ENCODE measurements at regions not wholly inside any gene's neighbourhood (a gene's known extent, or its start where the extent isn't known, plus 50 kb on each side); places are given as distances from the start of the nearest gene placed in this dataset.

- DNase-seq (ENCODE audit: low read depth in 1 of 2, low spot score in 1 of 2): no peak
- Histone ChIP-seq H3K27ac (replicated peaks) (no peak overlapping the region), H3K4me3 (replicated peaks; ENCODE audit: insufficient read depth, low read length) (no peak overlapping the region)
Measured at GRCh38 chr21:26377111-26377694, 195.9 kb downstream of the CYYR1 start.

DNA sequence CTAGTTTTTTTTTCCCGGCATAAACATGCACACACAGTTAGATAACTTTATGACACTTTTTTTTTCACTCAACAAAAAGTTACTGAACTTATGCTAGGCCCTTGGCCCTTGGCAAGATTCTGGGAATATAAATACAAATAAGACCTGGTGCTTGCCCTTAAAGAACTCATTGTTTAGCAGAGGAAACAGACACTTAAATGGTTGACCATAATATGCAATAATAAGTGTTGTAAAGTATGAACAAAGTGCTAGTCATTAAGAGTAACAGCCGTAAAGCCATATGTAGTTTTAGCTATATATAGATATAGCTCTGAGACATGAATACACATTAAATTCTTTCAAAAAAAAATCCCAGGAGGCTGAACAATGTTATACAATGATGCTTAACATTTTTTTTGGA, 198.3 kb downstream of the CYYR1 start:
- TF ChIP-seq GABPA (IDR thresholded peaks at IDR 0.05; ENCODE audit: low read depth) (no peak), POLR2AphosphoS5 (IDR thresholded peaks at IDR 0.05; ENCODE audit: low read depth) (no peak), SPI1 (IDR thresholded peaks at IDR 0.05; ENCODE audit: borderline replicate concordance, low read depth) (no peak), CTCF (IDR thresholded peaks at IDR 0.05; ENCODE audit: insufficient read depth, low read length) (no peak)
- TF ChIP-seq, protein P1, sequence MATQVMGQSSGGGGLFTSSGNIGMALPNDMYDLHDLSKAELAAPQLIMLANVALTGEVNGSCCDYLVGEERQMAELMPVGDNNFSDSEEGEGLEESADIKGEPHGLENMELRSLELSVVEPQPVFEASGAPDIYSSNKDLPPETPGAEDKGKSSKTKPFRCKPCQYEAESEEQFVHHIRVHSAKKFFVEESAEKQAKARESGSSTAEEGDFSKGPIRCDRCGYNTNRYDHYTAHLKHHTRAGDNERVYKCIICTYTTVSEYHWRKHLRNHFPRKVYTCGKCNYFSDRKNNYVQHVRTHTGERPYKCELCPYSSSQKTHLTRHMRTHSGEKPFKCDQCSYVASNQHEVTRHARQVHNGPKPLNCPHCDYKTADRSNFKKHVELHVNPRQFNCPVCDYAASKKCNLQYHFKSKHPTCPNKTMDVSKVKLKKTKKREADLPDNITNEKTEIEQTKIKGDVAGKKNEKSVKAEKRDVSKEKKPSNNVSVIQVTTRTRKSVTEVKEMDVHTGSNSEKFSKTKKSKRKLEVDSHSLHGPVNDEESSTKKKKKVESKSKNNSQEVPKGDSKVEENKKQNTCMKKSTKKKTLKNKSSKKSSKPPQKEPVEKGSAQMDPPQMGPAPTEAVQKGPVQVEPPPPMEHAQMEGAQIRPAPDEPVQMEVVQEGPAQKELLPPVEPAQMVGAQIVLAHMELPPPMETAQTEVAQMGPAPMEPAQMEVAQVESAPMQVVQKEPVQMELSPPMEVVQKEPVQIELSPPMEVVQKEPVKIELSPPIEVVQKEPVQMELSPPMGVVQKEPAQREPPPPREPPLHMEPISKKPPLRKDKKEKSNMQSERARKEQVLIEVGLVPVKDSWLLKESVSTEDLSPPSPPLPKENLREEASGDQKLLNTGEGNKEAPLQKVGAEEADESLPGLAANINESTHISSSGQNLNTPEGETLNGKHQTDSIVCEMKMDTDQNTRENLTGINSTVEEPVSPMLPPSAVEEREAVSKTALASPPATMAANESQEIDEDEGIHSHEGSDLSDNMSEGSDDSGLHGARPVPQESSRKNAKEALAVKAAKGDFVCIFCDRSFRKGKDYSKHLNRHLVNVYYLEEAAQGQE (IDR thresholded peaks at IDR 0.05; ENCODE audit: insufficient replicate concordance, low read depth): no peak
- DNase-seq (ENCODE audit: low read depth in 1 of 2, low spot score in 1 of 2): no peak

More at GRCh38 chr21:26377111-26377694, 195.9 kb downstream of the CYYR1 start:
- TF ChIP-seq CTCF (IDR thresholded peaks at IDR 0.05; ENCODE audit: insufficient read depth, low read length): no peak
- TF ChIP-seq, protein P1 (IDR thresholded peaks at IDR 0.05; ENCODE audit: insufficient replicate concordance, low read depth): no peak
- no peak for TF ChIP-seq POLR2AphosphoS5 (IDR thresholded peaks at IDR 0.05; ENCODE audit: low read depth)
- no peak for TF ChIP-seq GABPA (IDR thresholded peaks at IDR 0.05; ENCODE audit: low read depth)
- TF ChIP-seq SPI1 (IDR thresholded peaks at IDR 0.05; ENCODE audit: borderline replicate concordance, low read depth): no peak
- no peaks in the 10 kb centered on the region for H3K27me3 ChIP-seq (ENCODE audit: insufficient read depth, poor library complexity, severe bottlenecking)

GRCh38 chr21:26368591-26369320, 198.2 kb upstream of the APP start:
- H3K27ac ChIP-seq (replicated peaks): no peak overlapping the region
- DNase-seq (ENCODE audit: low read depth in 1 of 2, low spot score in 1 of 2): no peak
- H3K27me3 ChIP-seq (ENCODE audit: insufficient read depth, poor library complexity, severe bottlenecking): no peaks in the 10 kb centered on the region
- no peak overlapping the region for H3K4me3 ChIP-seq (replicated peaks; ENCODE audit: insufficient read depth, low read length)
- TF ChIP-seq GABPA (IDR thresholded peaks at IDR 0.05; ENCODE audit: low read depth) (no peak), SPI1 (IDR thresholded peaks at IDR 0.05; ENCODE audit: borderline replicate concordance, low read depth) (no peak), CTCF (IDR thresholded peaks at IDR 0.05; ENCODE audit: insufficient read depth, low read length) (no peak), POLR2AphosphoS5 (IDR thresholded peaks at IDR 0.05; ENCODE audit: low read depth) (no peak)
- TF ChIP-seq, protein P1 (IDR thresholded peaks at IDR 0.05; ENCODE audit: insufficient replicate concordance, low read depth): no peak

More for the DNA sequence above, 198.3 kb downstream of the CYYR1 start:
- no peak overlapping the region for H3K4me3 ChIP-seq (replicated peaks; ENCODE audit: insufficient read depth, low read length)
- H3K27ac ChIP-seq (replicated peaks): no peak overlapping the region
- no peaks in the 10 kb centered on the region for H3K27me3 ChIP-seq (ENCODE audit: insufficient read depth, poor library complexity, severe bottlenecking)

All from HL-60 (cell line).